Activated CD8-positive, alpha-beta memory T cell treated with anti-CD3 and anti-CD28 coated beads for 36 hours (primary cell): ENCODE measurements at regions not wholly inside any gene's neighbourhood (a gene's known extent, or its start where the extent isn't known, plus 50 kb on each side); places are given as distances from the start of the nearest gene placed in this dataset.

ENCODE experiments used
- CTCF ChIA-PET: fragments of 350-600 bp; sonication (Branson Sonifier 250); formaldehyde crosslinking; loops from one replicate; lab custom pipeline; 2021; ENCODE audit warnings: antibody characterized with exemption; lab: Charles Lee
- POLR2A ChIA-PET: fragments of 350-600 bp; sonication (Branson Sonifier 250); formaldehyde crosslinking; loops from one replicate; lab custom pipeline; 2021; ENCODE audit warnings: antibody characterized with exemption; lab: Charles Lee

DNA sequence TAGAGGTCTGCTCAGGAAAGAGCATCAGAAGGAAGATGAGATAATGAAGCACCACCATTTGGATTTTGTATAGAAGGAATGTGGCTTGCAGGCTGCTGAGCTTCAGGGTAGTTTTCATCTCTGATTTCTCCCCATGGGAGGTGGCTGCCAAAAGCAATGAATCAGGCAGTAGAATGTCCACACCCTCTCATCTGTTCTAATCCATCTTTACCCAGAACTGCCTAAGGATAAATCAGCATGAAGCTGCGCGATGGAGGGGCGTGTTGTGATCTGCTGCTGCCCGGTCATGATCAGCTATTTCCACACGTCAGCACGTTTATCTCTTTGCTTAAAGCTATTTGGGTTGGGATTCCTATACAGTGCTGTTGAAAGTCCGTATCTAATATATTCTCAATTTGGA lies 295.4 kb downstream of the FOXA2 start:
- ChIA-PET POLR2A (no interaction called here), CTCF (no interaction called here)

DNA sequence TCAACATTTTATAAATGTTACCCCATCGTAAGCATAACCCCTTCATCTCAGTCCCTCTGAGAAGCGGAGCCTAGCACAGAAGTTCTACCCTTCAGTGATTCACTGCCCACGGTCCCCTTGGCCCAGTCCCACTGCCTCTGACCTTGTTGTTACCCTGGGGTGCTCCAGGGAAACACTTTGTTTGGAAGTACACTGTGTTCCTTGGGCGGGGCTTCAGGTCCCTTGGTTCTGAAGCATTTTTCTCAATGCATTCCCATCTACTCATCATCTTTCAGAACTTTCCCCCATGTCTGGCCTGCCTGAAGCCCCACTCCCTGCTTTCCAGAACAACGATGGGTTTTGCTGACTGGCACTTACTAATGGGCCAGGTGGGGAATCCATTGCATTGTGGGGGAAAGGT lies 296.2 kb downstream of the FOXA2 start:
- CTCF ChIA-PET = no interaction called here
- POLR2A ChIA-PET = no interaction called here

DNA sequence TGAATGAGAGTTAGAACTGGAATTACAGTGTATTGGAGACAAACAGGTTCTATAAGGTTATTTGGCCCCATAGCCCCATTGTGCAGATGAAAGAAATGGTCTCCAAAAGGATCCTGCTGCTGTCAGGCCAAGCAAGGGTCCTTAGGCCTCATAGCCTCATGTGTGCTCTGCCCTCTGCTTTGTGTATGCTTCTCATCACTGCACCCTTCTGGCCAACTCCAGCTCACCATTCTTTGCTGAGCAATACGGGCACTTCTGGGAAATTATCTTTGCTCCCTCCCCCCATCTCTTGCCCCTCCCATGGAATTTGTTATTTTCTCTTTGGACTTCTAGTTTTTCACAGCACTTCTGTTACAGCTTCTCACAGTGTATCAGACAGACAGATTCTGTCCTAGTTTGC lies 298.8 kb downstream of the FOXA2 start:
- POLR2A ChIA-PET = no interaction called here
- CTCF ChIA-PET = no interaction called here

DNA sequence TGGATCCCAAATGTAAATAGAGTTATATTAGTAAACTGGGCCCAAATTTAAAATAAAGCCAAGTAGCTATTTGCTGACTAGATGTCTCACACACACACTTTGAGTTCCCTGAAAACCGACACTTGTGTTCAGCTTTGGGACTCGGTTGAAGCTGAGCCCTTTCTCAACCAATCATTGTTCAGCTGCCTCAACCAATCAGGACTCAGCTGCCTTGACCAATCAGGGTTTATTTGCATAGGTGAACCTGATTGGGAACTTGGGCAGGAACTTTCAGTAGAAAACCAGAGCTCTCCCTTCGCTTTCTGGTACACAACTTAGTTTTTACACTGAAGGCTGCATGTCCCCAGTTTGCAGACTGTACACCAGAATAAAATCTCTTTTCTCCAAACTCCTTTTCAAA lies 301.7 kb downstream of the FOXA2 start:
- ChIA-PET POLR2A (no interaction called here), CTCF (no interaction called here)

DNA sequence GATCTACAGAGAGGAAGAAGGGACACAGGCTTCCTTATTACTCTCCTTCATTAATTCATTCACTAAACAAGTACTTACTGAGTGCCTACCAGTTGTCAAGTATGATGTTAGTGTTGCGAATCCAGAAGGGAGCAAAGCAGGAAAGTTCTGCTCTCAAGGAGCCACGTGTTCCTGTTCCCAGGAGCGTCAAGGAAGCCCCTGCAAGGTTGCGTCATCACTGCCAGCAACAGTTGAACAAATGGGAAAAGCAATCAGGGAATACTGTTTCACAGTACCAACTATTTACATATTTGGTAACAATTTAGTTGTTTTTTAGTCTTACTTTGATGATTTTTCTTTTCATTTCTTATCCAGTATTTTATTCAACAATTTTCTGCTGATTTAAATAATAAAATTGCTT lies 310.0 kb downstream of the FOXA2 start:
- CTCF ChIA-PET = no interaction called here
- POLR2A ChIA-PET = no interaction called here

DNA sequence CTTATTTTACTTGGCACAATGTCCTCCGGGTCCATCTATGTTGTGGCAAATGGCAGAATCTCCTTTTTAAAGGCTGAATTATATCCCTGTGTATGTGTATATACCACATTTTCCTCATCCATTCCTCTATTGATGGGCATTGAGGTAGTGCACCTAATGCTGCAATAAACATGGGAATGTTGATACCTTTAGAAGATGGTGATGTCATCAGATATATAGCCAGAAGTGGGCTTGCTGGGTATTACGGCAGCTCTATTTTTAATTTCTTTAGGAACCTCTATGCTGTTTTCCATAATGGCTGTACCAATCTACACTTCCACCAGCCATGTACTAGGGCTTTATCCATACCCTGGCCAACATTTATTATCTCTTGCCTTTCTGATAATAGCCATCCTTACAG lies 315.7 kb downstream of the FOXA2 start:
- POLR2A ChIA-PET = no interaction called here
- CTCF ChIA-PET = no interaction called here

DNA sequence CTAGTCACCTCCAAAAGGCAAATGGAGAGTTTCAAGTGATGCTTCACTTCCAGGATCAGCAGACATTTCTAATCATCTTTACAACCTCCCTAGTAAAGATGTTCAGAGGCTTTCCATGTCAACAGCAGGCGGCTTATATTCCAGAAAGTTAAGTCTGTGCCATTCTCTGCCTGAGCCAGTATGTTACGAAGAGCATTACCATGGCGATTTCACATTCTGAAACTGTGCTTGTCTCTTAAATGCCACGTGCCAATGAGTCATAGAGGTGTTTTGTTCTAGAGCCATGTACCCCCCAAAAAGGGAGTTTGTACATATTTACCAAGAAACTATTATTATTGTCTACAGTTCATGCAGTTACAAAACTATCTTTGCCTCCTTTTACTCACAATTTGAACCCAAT lies 319.5 kb downstream of the FOXA2 start:
- ChIA-PET POLR2A (no interaction called here), CTCF (no interaction called here)

DNA sequence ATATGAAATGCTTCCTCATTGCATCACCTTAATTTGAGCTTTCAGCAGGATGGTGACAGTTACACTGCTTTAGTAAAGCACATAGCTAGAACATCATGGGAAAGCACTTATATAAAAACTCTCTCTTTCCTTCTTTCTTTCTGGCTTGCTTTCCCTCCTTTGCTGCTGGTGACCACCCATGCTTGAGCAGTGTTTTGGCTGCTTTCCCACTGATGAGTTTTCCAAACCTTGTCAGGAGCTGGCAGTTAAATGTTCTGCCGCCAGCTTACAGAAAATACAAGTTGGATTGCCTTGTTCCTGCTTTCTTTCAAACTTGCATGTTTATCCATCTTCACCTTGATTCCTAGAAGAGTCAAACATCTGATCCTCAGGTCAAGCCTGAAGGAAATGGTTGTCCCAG lies 323.9 kb downstream of the FOXA2 start:
- ChIA-PET POLR2A (no interaction called here), CTCF (no interaction called here)

DNA sequence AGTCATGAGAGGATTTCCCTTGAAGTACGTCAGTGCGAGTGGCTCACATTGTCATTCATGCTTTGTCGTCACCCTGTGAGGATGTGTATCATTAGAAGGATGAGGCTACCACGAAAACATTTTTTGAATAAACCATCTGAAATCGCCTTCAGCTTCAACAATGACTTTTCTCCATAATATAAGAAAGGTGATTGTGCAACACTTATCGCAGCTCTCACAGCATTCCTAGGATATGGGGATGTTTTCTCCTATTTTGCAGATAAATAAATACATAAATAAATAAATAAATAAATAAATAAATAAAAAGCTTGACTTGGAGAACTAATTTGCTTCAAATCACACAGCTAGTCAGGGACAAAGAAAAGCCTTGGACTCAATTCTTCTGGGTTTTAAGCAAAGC lies 326.5 kb downstream of the FOXA2 start:
- POLR2A ChIA-PET = no interaction called here

DNA sequence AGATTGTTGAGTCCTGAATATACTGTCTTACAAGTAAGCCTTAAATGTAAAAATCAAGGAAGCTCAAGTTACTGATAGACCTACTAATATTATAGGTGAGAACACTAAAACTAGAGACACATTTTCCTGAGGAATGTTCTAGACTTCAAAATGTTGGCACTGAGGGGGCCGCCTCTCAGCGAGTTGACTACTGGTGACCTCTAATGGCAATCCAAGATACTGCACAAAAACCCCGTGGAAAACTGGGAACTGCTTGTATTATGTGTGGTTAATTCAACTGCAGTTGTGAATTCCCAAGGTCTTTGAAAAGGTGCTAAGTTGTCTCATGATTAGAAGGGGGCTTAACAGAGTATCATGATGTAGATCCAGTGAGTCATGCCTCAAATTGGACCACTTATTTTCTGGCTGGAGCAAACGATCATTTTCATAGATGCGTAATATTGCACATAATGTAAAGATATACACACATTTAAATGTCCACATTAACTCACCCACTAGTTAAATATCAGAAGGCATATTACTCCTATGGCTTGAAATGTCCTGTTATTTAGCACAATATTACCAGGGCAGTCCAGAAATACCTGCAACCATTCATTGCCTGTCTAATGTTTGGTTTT lies 336.2 kb downstream of the FOXA2 start:
- ChIA-PET POLR2A (no interaction called here), CTCF (no interaction called here)

More for the DNA sequence above, 326.5 kb downstream of the FOXA2 start:
- CTCF ChIA-PET = no interaction called here

DNA sequence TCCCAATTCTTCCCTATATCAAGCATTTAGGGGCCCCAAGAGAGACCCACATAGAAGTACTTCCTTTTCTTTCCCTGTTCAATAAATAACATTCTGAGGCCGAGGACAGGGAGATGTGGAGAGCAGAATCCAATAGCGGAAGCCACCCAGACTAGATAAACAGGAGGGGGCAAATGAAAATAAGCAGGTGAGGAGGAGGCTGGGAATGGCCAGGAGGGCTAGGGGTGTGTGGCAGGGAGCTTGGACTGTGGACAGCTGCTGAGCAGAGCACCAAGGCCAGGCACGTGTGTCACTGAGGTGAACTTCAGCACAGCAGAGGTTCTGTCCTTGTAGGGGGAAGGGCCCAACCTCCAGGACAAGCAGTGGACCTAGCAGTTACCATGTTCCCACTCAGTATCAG lies 339.2 kb downstream of the FOXA2 start:
- POLR2A ChIA-PET = no interaction called here

DNA sequence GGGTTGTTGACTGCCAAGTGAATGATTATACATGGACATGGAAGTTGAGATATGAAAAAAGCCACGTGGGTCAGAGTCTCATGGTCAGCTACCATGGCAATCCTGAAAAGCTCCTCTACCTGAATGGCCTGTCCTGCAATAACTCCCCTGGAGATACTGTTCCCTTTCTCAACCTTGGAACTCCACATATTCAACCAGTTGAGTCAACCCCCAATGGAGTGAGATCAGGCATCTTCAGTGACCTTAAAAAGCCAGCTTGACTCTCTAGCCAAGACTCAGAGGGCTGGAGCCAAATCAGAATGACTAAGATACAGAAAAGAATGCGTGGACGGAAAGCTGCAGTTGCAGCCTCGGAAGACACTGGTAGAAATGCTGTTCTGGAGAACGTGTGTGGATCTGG lies 341.3 kb downstream of the FOXA2 start:
- ChIA-PET CTCF (no interaction called here), POLR2A (no interaction called here)

More for the DNA sequence above, 339.2 kb downstream of the FOXA2 start:
- CTCF ChIA-PET = no interaction called here

DNA sequence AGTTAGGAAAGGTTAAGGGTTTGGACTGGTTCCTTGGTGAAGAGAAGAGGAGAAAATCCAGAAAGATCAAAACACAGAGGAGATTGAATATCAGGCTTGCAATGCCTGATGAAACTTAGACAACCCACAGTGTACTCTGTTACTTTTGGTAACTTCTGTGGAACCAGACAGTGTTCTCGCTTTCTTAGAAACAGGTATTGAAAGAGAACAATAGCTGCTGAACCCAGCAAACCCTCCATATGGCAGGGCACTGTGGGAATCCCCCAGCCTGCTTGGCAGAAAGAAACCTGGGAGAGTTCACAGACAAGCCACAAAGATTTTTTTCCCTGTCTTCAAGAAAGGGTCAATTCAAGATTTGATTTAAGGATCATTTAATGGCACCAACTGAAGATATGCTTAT lies 342.8 kb downstream of the FOXA2 start:
- ChIA-PET POLR2A (no interaction called here), CTCF (no interaction called here)

DNA sequence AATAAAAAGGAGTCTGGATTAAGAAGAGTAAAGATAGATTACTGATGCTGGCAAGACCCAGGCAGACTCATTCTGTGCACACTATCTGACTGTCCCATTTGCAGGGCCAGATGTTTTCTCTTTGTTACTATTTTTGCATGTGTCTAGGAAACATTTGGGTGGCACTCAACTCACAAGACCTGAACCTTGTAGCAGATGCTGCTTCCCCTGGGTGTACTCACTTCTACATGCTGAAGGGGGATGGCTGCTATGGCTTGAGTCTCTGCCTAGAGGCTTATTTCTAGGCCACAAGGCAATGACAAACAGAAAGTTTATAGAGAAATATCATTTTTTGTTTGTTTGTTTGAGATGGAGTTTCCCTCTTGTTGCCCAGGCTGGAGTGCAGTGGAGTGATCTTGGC lies 351.4 kb downstream of the FOXA2 start:
- POLR2A ChIA-PET = no interaction called here
- CTCF ChIA-PET = no interaction called here

DNA sequence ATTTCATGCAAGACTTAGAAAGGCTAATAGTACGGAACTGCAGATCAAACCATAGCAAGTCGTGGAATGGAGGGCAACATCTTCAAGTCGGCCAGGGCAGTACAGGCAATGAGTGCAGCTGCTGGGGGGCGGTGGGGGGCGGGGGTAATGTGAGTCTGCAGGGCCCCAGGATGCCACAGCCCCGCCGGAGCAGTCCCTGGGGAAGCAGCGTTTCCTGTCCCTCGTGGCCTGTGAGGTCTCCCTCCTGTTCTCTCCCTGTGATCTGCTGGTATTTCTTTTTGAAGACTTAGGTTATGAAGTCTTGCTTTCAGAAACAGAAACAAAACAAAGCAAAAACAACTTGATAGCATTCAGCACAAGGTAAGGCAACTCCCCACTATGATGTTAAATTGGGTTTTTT lies 351.9 kb downstream of the FOXA2 start:
- POLR2A ChIA-PET = no interaction called here
- CTCF ChIA-PET = no interaction called here

DNA sequence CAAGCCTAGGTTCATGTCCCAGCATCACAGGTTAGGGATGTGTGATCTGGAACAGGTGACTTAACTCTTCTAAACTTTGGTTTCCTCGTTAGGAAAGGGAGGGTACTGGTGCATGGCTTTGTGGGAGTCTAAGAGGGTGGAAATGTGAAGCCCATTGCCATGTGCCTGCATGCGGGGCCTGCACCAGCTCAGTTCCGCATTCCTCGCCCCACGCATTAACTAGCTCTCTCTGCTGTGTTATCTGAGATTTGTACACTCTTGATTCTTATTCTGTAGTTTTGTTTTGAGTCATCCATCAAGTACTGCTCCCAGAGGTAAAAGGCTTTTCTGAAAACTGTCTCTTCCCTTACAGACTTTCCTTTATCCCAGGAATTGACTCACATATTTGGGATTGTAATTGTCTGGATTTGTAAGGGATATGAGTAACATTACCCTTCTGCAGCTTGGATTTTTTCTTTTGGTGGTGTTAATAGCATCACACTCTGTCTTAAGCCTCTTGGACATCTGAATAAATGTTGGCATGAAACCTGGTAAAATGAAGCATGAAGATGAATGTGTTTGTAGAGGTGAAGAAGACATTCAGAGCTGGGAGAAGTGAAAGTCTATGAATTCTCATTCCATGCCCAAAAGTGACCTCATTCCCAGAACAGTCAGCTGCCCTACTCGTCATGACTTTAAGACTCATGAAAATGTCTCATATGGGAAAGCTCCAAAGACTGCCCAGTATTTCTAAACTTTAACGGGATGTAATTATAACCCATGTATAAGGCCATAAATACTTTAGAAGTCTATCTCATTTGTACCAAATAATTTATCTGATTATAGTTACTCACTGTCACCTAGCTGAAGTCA lies 357.3 kb downstream of the FOXA2 start:
- ChIA-PET CTCF (no interaction called here), POLR2A (no interaction called here)

DNA sequence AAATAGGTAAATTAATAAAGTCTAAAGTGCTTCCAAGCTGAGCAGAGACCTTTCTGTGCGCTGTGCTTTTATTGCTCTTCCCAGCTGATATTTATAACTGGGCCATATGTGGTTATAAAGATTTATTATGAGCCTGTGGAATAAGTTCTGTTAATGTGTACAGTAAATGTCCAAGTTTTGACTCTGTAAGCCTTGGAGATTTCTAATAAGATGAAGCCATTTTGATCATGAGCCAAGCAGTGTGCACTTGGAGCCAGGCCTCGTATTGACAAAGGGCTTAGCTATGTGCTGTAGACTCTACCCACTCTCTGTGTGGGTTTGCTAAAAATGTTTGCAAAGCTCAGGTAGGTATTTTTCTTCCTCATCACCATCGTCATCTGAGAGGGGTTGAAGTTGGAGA lies 361.1 kb downstream of the FOXA2 start:
- ChIA-PET CTCF (no interaction called here), POLR2A (no interaction called here)

DNA sequence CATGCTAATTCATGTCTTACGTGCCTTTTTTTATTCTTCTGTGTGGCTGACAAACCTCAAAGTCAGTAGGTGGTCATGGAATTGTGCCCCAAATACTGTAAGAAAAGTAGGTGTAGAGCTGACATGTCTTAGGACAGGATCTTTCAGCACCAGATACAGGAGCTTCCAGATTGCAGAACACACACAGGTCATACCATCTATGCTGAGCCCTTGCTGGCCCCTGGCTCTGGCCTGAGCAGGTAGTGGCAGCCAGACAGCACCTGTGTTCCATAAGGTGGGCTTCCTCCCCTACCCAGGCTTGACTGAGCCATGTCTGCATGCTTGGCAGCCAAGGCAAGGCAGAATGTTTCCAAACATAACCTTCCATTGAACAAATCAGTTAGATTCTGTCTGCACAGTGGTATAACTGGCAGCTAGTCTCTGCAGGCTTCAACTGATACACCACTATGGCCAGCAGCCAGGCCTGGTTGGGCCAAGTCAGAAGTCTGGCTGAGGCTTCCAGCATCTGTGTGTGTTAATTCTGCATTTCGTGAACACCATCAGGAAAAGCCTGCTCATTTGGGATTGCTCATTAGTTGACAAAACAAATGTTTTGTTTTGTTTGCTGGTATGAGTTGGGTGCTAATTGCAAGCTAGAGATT lies 366.5 kb downstream of the FOXA2 start:
- CTCF ChIA-PET = no interaction called here
- POLR2A ChIA-PET = no interaction called here

DNA sequence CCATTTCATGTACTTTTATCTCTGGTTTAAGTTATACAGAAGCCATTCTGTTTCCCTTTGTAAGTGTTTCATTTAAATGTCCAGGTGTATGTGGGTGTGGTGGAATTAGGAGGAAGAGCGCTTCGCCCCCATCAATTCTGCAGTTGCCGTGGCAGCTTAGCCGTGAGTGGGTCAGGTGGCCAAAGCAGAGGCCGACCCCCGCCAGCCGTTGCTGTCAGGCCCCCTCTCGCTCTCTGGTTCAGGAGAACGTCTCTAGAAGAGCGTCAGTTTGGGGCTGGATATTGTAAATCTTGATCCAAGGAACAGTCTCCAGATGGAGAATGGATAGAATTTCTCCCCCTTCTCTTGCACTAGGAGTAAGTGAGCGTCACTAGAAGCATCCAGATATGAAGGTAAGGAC lies 367.4 kb downstream of the FOXA2 start:
- ChIA-PET POLR2A (no interaction called here), CTCF (no interaction called here)

DNA sequence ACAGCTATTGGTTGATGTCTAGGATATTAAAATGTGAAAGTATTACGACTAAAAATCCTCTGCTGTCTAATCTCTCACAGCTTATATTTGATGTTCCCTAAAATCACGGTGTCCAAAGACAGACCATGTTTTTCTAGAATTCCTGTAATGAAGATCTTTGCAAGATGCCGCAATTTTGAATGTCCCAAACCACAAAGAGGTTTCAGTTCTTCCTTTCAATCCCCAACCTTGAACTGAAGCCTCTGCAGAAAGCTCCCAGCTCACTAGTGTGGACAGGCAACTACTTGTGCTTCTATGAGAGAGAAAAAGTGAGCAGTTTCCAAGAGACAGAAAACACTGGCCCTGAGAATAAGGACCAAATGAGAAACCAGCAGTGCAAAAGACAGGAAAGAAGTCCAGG lies 370.1 kb downstream of the FOXA2 start:
- ChIA-PET CTCF (no interaction called here), POLR2A (no interaction called here)

DNA sequence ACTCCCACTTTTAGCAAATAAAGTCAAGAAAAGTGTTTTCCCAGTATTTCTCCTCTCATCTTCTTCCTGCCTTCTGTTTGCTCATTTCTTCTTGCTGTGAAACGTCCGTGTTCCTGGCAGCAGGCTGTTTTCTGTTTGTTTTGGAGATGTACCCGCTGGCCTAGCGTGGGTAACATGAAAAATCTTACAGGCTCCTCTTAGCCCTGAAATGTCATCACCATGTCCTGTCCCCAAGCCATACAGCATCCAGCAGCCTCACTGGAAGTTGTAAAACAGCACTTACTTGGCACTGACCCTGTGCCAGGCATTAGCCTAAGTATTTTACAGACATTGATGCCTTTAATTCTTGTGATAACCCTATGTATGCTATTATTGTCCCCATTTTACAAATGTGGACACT lies 371.1 kb downstream of the FOXA2 start:
- CTCF ChIA-PET = no interaction called here
- POLR2A ChIA-PET = no interaction called here
